ENCODE measurements at regions not wholly inside any gene's neighbourhood (a gene's known extent, or its start where the extent isn't known, plus 50 kb on each side); places are given as distances from the start of the nearest gene placed in this dataset.

DNA sequence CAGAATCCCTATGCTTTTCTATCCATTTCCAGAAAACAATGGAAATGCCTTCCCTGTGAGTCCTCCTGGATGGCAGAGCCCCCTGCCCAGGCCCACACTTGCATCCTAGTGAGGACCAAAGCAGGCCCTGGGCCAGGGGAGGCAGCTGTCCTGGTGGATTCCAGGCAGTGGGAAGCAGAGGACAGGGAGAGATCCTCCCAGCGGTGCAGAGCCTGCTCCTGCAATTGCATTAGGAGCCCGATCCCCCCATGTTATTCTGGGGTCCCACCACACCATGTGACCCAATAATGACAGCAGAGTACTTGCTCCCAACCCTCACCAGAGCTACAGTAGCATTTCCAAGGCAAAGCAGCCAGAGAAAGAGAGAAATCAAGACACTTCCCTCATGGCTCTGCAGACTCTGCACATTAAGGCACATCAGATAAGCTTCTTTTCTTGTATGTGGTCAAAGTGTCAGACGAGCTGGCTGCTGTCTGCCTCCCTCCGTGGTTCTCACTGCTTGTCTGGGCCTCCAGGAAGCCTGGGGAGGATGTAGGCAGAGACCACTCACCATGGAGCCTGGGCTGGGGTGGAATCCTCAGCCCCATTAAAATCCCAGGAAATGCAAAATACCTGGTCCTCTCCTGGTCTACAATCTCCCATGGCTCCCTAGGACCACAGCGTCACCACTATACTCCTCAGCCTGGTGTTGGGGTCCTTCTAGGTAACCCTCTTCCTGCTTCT, 54.9 kb upstream of the RUNX3 start:
- TF ChIP-seq CTCF (conservative IDR thresholded peaks at IDR 0.05; ENCODE audit: low read depth, low read length): no peak
- TF ChIP-seq, protein P1, sequence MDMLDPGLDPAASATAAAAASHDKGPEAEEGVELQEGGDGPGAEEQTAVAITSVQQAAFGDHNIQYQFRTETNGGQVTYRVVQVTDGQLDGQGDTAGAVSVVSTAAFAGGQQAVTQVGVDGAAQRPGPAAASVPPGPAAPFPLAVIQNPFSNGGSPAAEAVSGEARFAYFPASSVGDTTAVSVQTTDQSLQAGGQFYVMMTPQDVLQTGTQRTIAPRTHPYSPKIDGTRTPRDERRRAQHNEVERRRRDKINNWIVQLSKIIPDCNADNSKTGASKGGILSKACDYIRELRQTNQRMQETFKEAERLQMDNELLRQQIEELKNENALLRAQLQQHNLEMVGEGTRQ (IDR thresholded peaks at IDR 0.05; ENCODE audit: low read depth, low read length): no peak
- no peak for TF ChIP-seq POLR2A (IDR thresholded peaks at IDR 0.05; ENCODE audit: low read depth, low read length)
- TF ChIP-seq RAD21 (IDR thresholded peaks at IDR 0.05; ENCODE audit: low read length): no peak

Measured in IMR-90 (cell line).